Uterus (tissue), 3 donors: ENCODE measurements at regions not wholly inside any gene's neighbourhood (a gene's known extent, or its start where the extent isn't known, plus 50 kb on each side); places are given as distances from the start of the nearest gene placed in this dataset.

ENCODE experiments used
- DNase-seq, 2 donors: peaks; one replicate each; pipeline ENCODE4 v3.0.0-alpha.2; 2019 to 2020
- H3K27ac ChIP-seq, 2 donors: fragments of 200-600 bp; sonication (generic); 1 replicate in 1 of 2; 2 replicates in 1 of 2; pipeline ENCODE4 v1.5.1; 2016 to 2018
- H3K27me3 ChIP-seq, 2 donors: fragments of 200-600 bp; sonication (generic); one replicate each; pipeline ENCODE4 v1.5.1; 2018 to 2019; ENCODE audit warnings: control low read depth in 1 of 2
- H3K36me3 ChIP-seq, 2 donors: fragments of 200-600 bp; sonication (generic); one replicate each; pipeline ENCODE4 v1.5.1; 2019; ENCODE audit warnings: control low read depth in 1 of 2
- H3K4me1 ChIP-seq, 2 donors: fragments of 200-600 bp; sonication (generic); one replicate each; pipeline ENCODE4 v1.5.1; 2018 to 2019; ENCODE audit warnings: control low read depth in 1 of 2
- H3K4me3 ChIP-seq, 2 donors: fragments of 200-600 bp; sonication (generic); 1 replicate in 1 of 2; 2 replicates in 1 of 2; pipeline ENCODE4 v1.5.1; 2018 to 2019; ENCODE audit warnings: mild to moderate bottlenecking in 1 of 2
- H3K9me3 ChIP-seq, 2 donors: fragments of 200-600 bp; sonication (generic); one replicate each; pipeline ENCODE4 v1.5.1; 2019; ENCODE audit warnings: control low read depth in 1 of 2
- POLR2A ChIP-seq, 2 donors: fragments of 450-650 bp; IDR thresholded peaks; one replicate each; pipeline ENCODE4 v1.6.1; 2016; ENCODE audit warnings: antibody characterized with exemption in 2 of 2, mild to moderate bottlenecking in 1 of 2, moderate library complexity in 1 of 2
- intact Hi-C: fragments of 100-400 bp; cut with DNase I; formaldehyde crosslinking; loops from one replicate; pipeline ENCODE4 v1.15.1; 2023; ENCODE audit warnings: low total_unique reads
- TF ChIP-seq, protein P1 (sequence below), 4 experiments: fragments of 200-600 bp in 2 of 4; fragments of 450-650 bp in 2 of 4; sonication (generic) in 2 of 4; IDR thresholded peaks; one replicate each; pipeline ENCODE4 v1.5.1; 2016 to 2019; ENCODE audit warnings: antibody characterized with exemption in 4 of 4, mild to moderate bottlenecking in 2 of 4, moderate library complexity in 1 of 4
- donor health status: DM: yes; HTN: yes; CAD: no.

- no peak for DNase-seq
- no peaks in the 10 kb centered on the region for H3K36me3 ChIP-seq
- intact Hi-C loops: no loop called here
- no peak overlapping the region for H3K27ac ChIP-seq
- H3K4me3 ChIP-seq: no peak overlapping the region
- TF ChIP-seq, protein P1, sequence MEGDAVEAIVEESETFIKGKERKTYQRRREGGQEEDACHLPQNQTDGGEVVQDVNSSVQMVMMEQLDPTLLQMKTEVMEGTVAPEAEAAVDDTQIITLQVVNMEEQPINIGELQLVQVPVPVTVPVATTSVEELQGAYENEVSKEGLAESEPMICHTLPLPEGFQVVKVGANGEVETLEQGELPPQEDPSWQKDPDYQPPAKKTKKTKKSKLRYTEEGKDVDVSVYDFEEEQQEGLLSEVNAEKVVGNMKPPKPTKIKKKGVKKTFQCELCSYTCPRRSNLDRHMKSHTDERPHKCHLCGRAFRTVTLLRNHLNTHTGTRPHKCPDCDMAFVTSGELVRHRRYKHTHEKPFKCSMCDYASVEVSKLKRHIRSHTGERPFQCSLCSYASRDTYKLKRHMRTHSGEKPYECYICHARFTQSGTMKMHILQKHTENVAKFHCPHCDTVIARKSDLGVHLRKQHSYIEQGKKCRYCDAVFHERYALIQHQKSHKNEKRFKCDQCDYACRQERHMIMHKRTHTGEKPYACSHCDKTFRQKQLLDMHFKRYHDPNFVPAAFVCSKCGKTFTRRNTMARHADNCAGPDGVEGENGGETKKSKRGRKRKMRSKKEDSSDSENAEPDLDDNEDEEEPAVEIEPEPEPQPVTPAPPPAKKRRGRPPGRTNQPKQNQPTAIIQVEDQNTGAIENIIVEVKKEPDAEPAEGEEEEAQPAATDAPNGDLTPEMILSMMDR (IDR thresholded peaks at IDR 0.05): no peak
- no peak for TF ChIP-seq POLR2A (IDR thresholded peaks at IDR 0.05)
- H3K9me3 ChIP-seq: no peaks in the 10 kb centered on the region
- H3K4me1 ChIP-seq: no peaks in the 10 kb centered on the region
- H3K27me3 ChIP-seq: no peaks in the 10 kb centered on the region
Observed at GRCh38 chr12:98319716-98320425, 195.5 kb upstream of the TMPO start.

GRCh38 chr12:98325003-98325402 lies 190.4 kb upstream of the TMPO start:
- H3K27me3 ChIP-seq: no peaks in the 10 kb centered on the region
- H3K9me3 ChIP-seq: no peaks in the 10 kb centered on the region
- DNase-seq: no peak
- no peaks in the 10 kb centered on the region for H3K36me3 ChIP-seq
- no peak overlapping the region for H3K27ac ChIP-seq
- H3K4me3 ChIP-seq: no peak overlapping the region
- TF ChIP-seq, protein P1 (IDR thresholded peaks at IDR 0.05): no peak
- no peak for TF ChIP-seq POLR2A (IDR thresholded peaks at IDR 0.05)
- intact Hi-C loops: no loop called here
- no peaks in the 10 kb centered on the region for H3K4me1 ChIP-seq

GRCh38 chr12:98328467-98328866 lies 186.9 kb upstream of the TMPO start:
- Histone ChIP-seq H3K9me3 (no peaks in the 10 kb centered on the region), H3K4me1 (no peaks in the 10 kb centered on the region), H3K27me3 (no peaks in the 10 kb centered on the region), H3K27ac (no peak overlapping the region), H3K4me3 (no peak overlapping the region), H3K36me3 (no peaks in the 10 kb centered on the region)
- DNase-seq: no peak
- intact Hi-C loops: no loop called here
- TF ChIP-seq, protein P1 (IDR thresholded peaks at IDR 0.05): no peak
- TF ChIP-seq POLR2A (IDR thresholded peaks at IDR 0.05): no peak

GRCh38 chr12:98329589-98329988 lies 185.8 kb upstream of the TMPO start:
- no peak for DNase-seq
- H3K27me3 ChIP-seq: no peaks in the 10 kb centered on the region
- no peaks in the 10 kb centered on the region for H3K36me3 ChIP-seq
- no peak overlapping the region for H3K4me3 ChIP-seq
- intact Hi-C loops: no loop called here
- TF ChIP-seq POLR2A (IDR thresholded peaks at IDR 0.05): no peak
- TF ChIP-seq, protein P1 (IDR thresholded peaks at IDR 0.05): no peak
- H3K4me1 ChIP-seq: no peaks in the 10 kb centered on the region
- H3K27ac ChIP-seq: no peak overlapping the region
- H3K9me3 ChIP-seq: no peaks in the 10 kb centered on the region

DNA sequence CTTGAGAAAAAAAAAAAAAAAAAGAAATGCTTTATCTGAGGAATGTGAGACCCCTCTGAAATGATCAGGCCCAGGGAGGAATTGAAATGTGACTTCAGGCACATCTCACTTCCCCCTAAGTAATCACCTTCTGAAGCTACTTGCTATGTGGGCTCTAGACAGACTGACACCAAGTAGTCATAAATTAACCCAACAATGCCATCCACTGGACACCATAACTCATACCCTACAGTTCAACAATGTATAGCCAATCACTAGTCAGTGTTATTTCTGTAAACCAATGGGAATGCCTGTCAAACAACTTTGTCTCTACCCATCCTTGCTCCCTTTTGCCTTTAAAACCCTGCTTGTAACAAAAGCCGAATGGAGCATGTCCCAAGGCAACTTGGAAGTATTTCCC lies 182.7 kb upstream of the TMPO start:
- no peak for TF ChIP-seq POLR2A (IDR thresholded peaks at IDR 0.05)
- TF ChIP-seq, protein P1 (IDR thresholded peaks at IDR 0.05): no peak
- H3K27me3 ChIP-seq: no peaks in the 10 kb centered on the region
- no peak for DNase-seq
- H3K27ac ChIP-seq: no peak overlapping the region
- intact Hi-C loops: no loop called here
- H3K4me3 ChIP-seq: no peak overlapping the region
- H3K9me3 ChIP-seq: no peaks in the 10 kb centered on the region
- H3K36me3 ChIP-seq: no peaks in the 10 kb centered on the region
- no peaks in the 10 kb centered on the region for H3K4me1 ChIP-seq
